HG02588 (cell line): ENCODE measurements at regions not wholly inside any gene's neighbourhood (a gene's known extent, or its start where the extent isn't known, plus 50 kb on each side); places are given as distances from the start of the nearest gene placed in this dataset.
"Not testable (repeated sequence)": the region's sequence is repeated elsewhere in the genome, so short reads cannot be mapped to it uniquely, and the experiment has no call there.

ENCODE experiments used
- ATAC-seq: cut with Tn5 transposase; IDR thresholded peaks from one replicate; pipeline ENCODE4 v1.9.1; 2021; ENCODE audit warnings: mild to moderate bottlenecking, moderate library complexity; ENCODE audit not compliant: unreplicated experiment

- ATAC-seq: no peak
These were observed 2695.0 kb upstream of the DEFB115 start for GRCh38 chr20:28562510-28562898.

GRCh38 chr20:28562899-28563521 lies 2694.5 kb upstream of the DEFB115 start:
- ATAC-seq: not testable (repeated sequence)

GRCh38 chr20:28564024-28564423 lies 2693.4 kb upstream of the DEFB115 start:
- ATAC-seq: not testable (repeated sequence)

- not testable (repeated sequence) for ATAC-seq
These were observed 2692.6 kb upstream of the DEFB115 start for GRCh38 chr20:28564688-28565463.

GRCh38 chr20:28575991-28576390 lies 2681.5 kb upstream of the DEFB115 start:
- not testable (repeated sequence) for ATAC-seq

- ATAC-seq: not testable (repeated sequence)
These were observed 2665.8 kb upstream of the DEFB115 start for GRCh38 chr20:28591680-28592079.

GRCh38 chr20:28593383-28593782 lies 2664.1 kb upstream of the DEFB115 start:
- not testable (repeated sequence) for ATAC-seq

- not testable (repeated sequence) for ATAC-seq
These were observed 2663.0 kb upstream of the DEFB115 start for GRCh38 chr20:28594476-28594875.

GRCh38 chr20:28602006-28602402 lies 2655.5 kb upstream of the DEFB115 start:
- not testable (repeated sequence) for ATAC-seq

GRCh38 chr20:28602403-28603217 lies 2654.9 kb upstream of the DEFB115 start:
- peak; percentile 100 for ATAC-seq

GRCh38 chr20:28603218-28603577 lies 2654.3 kb upstream of the DEFB115 start:
- not testable (repeated sequence) for ATAC-seq

- no peak for ATAC-seq
These were observed 2641.1 kb upstream of the DEFB115 start for GRCh38 chr20:28616354-28616753.

GRCh38 chr20:28619956-28620651 lies 2637.4 kb upstream of the DEFB115 start:
- not testable (repeated sequence) for ATAC-seq

- ATAC-seq: not testable (repeated sequence)
These were observed 2632.4 kb upstream of the DEFB115 start for GRCh38 chr20:28625112-28625511.

GRCh38 chr20:28640831-28641230 lies 2616.6 kb upstream of the DEFB115 start:
- ATAC-seq: not testable (repeated sequence)
